Posterior cingulate gyrus (tissue), 11 donors: ENCODE measurements at regions not wholly inside any gene's neighbourhood (a gene's known extent, or its start where the extent isn't known, plus 50 kb on each side); places are given as distances from the start of the nearest gene placed in this dataset.
A peak's percentile ranks its signal among the peaks of the same experiment; 100 is the strongest.
"Not testable (repeated sequence)": the region's sequence is repeated elsewhere in the genome, so short reads cannot be mapped to it uniquely, and the experiment has no call there.

Source experiments
- DNase-seq, 10 donors: peaks; one replicate each; pipeline versions ENCODE4 v3.0.0 to v3.0.0-alpha.2; 2020 to 2021; ENCODE audit warnings: mixed read lengths in 3 of 10
- intact Hi-C: fragments of 100-400 bp; cut with DNase I; formaldehyde crosslinking; loops from one replicate; pipeline ENCODE4 v1.15.1; 2023

GRCh38 chr7:81161451-81162075 lies 242.7 kb upstream of the SEMA3C start:
- intact Hi-C loops: no loop called here
- peak in 3 of 10 donors; percentile 28 to 80 (median 57) for DNase-seq

GRCh38 chr7:81159402-81159801 lies 240.6 kb upstream of the SEMA3C start:
- no peak for DNase-seq
- intact Hi-C loops: no loop called here

- intact Hi-C loops: no loop called here
- no peak for DNase-seq
These were observed 239.3 kb upstream of the SEMA3C start for GRCh38 chr7:81158189-81158588.

GRCh38 chr7:81155654-81156373 lies 237.0 kb upstream of the SEMA3C start:
- intact Hi-C loops: no loop called here
- no peak for DNase-seq

GRCh38 chr7:81154565-81154964 lies 235.7 kb upstream of the SEMA3C start:
- no peak for DNase-seq
- intact Hi-C loops: no loop called here

GRCh38 chr7:81152925-81153324 lies 234.1 kb upstream of the SEMA3C start:
- DNase-seq: peak in 1 of 10 donors; percentile 76
- intact Hi-C loops: not testable (repeated sequence)

GRCh38 chr7:81150951-81151361 lies 232.1 kb upstream of the SEMA3C start:
- intact Hi-C loops: no loop called here
- peak in 5 of 10 donors; percentile 20 to 82 (median 22) for DNase-seq

GRCh38 chr7:81143856-81144255 lies 225.0 kb upstream of the SEMA3C start:
- intact Hi-C loops: no loop called here
- no peak for DNase-seq

GRCh38 chr7:81141257-81142205 lies 222.7 kb upstream of the SEMA3C start:
- intact Hi-C loops: not testable (repeated sequence)
- peak in 1 of 10 donors; percentile 78 for DNase-seq

GRCh38 chr7:81140775-81141174 lies 221.9 kb upstream of the SEMA3C start:
- intact Hi-C loops: no loop called here
- no peak for DNase-seq

GRCh38 chr7:81140252-81140651 lies 221.4 kb upstream of the SEMA3C start:
- intact Hi-C loops: no loop called here
- no peak for DNase-seq

GRCh38 chr7:81138870-81139269 lies 220.0 kb upstream of the SEMA3C start:
- no peak for DNase-seq
- intact Hi-C loops: no loop called here

- intact Hi-C loops: no loop called here
- DNase-seq: no peak
These were observed 216.5 kb upstream of the SEMA3C start for GRCh38 chr7:81135324-81135723.

- DNase-seq: no peak
- intact Hi-C loops: no loop called here
These were observed 209.2 kb upstream of the SEMA3C start for GRCh38 chr7:81128011-81128410.

GRCh38 chr7:81120803-81121202 lies 202.0 kb upstream of the SEMA3C start:
- DNase-seq: no peak
- intact Hi-C loops: no loop called here

- no peak for DNase-seq
- intact Hi-C loops: no loop called here
These were observed 201.3 kb upstream of the SEMA3C start for GRCh38 chr7:81120111-81120510.

- intact Hi-C loops: no loop called here
- DNase-seq: no peak
These were observed 195.8 kb upstream of the SEMA3C start for GRCh38 chr7:81114633-81115032.

GRCh38 chr7:81112731-81113130 lies 193.9 kb upstream of the SEMA3C start:
- intact Hi-C loops: no loop called here
- no peak for DNase-seq

- DNase-seq: no peak
- intact Hi-C loops: no loop called here
These were observed 193.1 kb upstream of the SEMA3C start for GRCh38 chr7:81111781-81112540.

- no peak for DNase-seq
- intact Hi-C loops: no loop called here
These were observed 192.5 kb upstream of the SEMA3C start for GRCh38 chr7:81111358-81111757.
